DND-41 (cell line): ENCODE measurements at regions not wholly inside any gene's neighbourhood (a gene's known extent, or its start where the extent isn't known, plus 50 kb on each side); places are given as distances from the start of the nearest gene placed in this dataset.

Experiments used
- CTCF ChIP-seq: IDR thresholded peaks from 2 replicates; pipeline ENCODE4 v1.5.1; 2012; ENCODE audit warnings: borderline replicate concordance, low read length, moderate library complexity, mild to moderate bottlenecking; ENCODE audit not compliant: poor library complexity, severe bottlenecking; ENCODE audit errors: extremely low read depth
- EZH2 ChIP-seq: IDR thresholded peaks from 3 replicates; pipeline ENCODE4 v1.6.1; 2012; ENCODE audit warnings: borderline replicate concordance, low read depth, mild to moderate bottlenecking, moderate library complexity, low read length, inconsistent platforms; ENCODE audit not compliant: severe bottlenecking

- TF ChIP-seq EZH2 (no peak), CTCF (no peak)
Observed at GRCh38 chr5:125415126-125415525, 668.7 kb upstream of the ZNF608 start.
